GM12892 (cell line): ENCODE measurements at regions not wholly inside any gene's neighbourhood (a gene's known extent, or its start where the extent isn't known, plus 50 kb on each side); places are given as distances from the start of the nearest gene placed in this dataset.

ENCODE experiments used
- POLR2A ChIP-seq: IDR thresholded peaks from 2 replicates; pipeline ENCODE4 v1.6.1; 2011; ENCODE audit warnings: low read depth, low read length, control low read depth
- POLR2AphosphoS5 ChIP-seq: IDR thresholded peaks from 2 replicates; pipeline ENCODE4 v1.6.1; 2011; ENCODE audit warnings: low read depth, low read length, control low read depth
- TAF1 ChIP-seq: IDR thresholded peaks from 2 replicates; pipeline ENCODE4 v1.6.1; 2011; ENCODE audit warnings: low read depth, mild to moderate bottlenecking, control low read depth, low read length, borderline replicate concordance

GRCh38 chr1:165011186-165011585 is 345.3 kb downstream of the LMX1A start:
- TF ChIP-seq POLR2A: no peak
- no peak for TF ChIP-seq POLR2AphosphoS5
- TF ChIP-seq TAF1: no peak
